Heart right ventricle (tissue), 16 donors: ENCODE measurements at regions not wholly inside any gene's neighbourhood (a gene's known extent, or its start where the extent isn't known, plus 50 kb on each side); places are given as distances from the start of the nearest gene placed in this dataset.

ENCODE experiments used
- ATAC-seq, 8 donors: fragments of 200-7000 bp; cut with Tn5 transposase; one replicate each; pipeline ENCODE4 v1.9.1; 2020; ENCODE audit warnings: mild to moderate bottlenecking in 8 of 8, moderate library complexity in 8 of 8, moderate number of reproducible peaks in 1 of 8
- DNase-seq, 2 donors: peaks; one replicate each; pipeline ENCODE4 v3.0.0-alpha.2; 2020
- H3K27ac ChIP-seq, 10 donors: fragments of 200-600 bp; sonication (generic) in 2 of 10; one replicate each; pipeline versions ENCODE4 v1.5.0 to v1.8.0; 2020 to 2022; ENCODE audit warnings: mild to moderate bottlenecking in 3 of 10
- H3K27me3 ChIP-seq, 7 donors: fragments of 200-600 bp; one replicate each; pipeline ENCODE4 v1.8.0; 2021 to 2022; ENCODE audit warnings: mild to moderate bottlenecking in 2 of 7
- H3K36me3 ChIP-seq, 9 donors: fragments of 200-600 bp; sonication (generic) in 1 of 9; one replicate each; pipeline versions ENCODE4 v1.5.0 to v1.8.0; 2020 to 2022; ENCODE audit warnings: mild to moderate bottlenecking in 2 of 9
- H3K4me1 ChIP-seq, 9 donors: fragments of 200-600 bp; sonication (generic) in 1 of 9; one replicate each; pipeline versions ENCODE4 v1.5.0 to v1.8.0; 2020 to 2022; ENCODE audit warnings: mild to moderate bottlenecking in 4 of 9
- H3K4me3 ChIP-seq, 10 donors: fragments of 200-600 bp; sonication (generic) in 2 of 10; one replicate each; pipeline versions ENCODE4 v1.5.0 to v1.8.0; 2020 to 2022; ENCODE audit warnings: mild to moderate bottlenecking in 7 of 10, moderate library complexity in 2 of 10
- H3K9me3 ChIP-seq, 11 donors: fragments of 200-600 bp in 10 of 11; sonication (generic) in 2 of 11; one replicate each; pipeline versions ENCODE4 v1.5.0 to v1.8.0; 2013 to 2022; ENCODE audit warnings: mild to moderate bottlenecking in 2 of 11, control low read depth in 1 of 11, moderate library complexity in 1 of 11
- CTCF ChIP-seq, 9 donors: fragments of 200-600 bp; sonication (generic) in 2 of 9; IDR thresholded peaks; one replicate each; pipeline versions ENCODE4 v1.5.0 to v1.8.0; 2021 to 2022; ENCODE audit warnings: antibody characterized with exemption in 9 of 9, mild to moderate bottlenecking in 5 of 9, moderate library complexity in 1 of 9
- WGBS, 2 donors: extraction: QIAGEN DNeasy Blood & Tissue Kit; methylation state at CpG; one replicate each; pipeline ENCODE4 v1.1.7; 2013; ENCODE audit warnings: inconsistent platforms in 1 of 2; 5-methylcytosine and 5-hydroxymethylcytosine counted together
- intact Hi-C, 10 donors: fragments of 100-400 bp; cut with DNase I; formaldehyde crosslinking; loops; one replicate each; pipeline versions ENCODE4 v1.11.1 to v1.14.2; 2022
- donor health status: Arrhythmogenic right ventricular cardiomyopathy.
- donor health status: ischemic (EF 13 %, LVEDD 7.1; RV severe dilation, severe dysfunction).
- donor health status: healthy with polysubstance abuse.
- donor health status: DM: no; HTN: yes; CAD: no.
- donor health status: DM: no; HTN: no; CAD: no.
- donor health status: ischemic (EF 25% LVEDD 6.9; RV normal size, moderate dysfunction).
- donor health status: ischemic (EF 25% LVEDD 5.7; RV mildly dilated, moderate dysfunction).
- donor health status: healthy.
- donor health status: DM: yes; HTN: yes; CAD: no.
- donor health status: Ischemic cardiomyopathy.
- donor health status: ischemic (EF 35%, LVEDD 5.7; RV mildly dilated, moderate dysfunction).
- donor health status: nonischemic (EF 11% LVEDD 7.7; RV severe dilation, severe dysfunction).
- donor health status: DM: yes; HTN: yes; CAD: no.
- donor health status: PGD.
- donor health status: ischemic (EF 29% LVEDD 5.4; RV normal size, mild dysfunction).
- donor health status: nonischemic (EF 23%, LVEDD 6.1; RV moderate dilation, normal function).

DNA sequence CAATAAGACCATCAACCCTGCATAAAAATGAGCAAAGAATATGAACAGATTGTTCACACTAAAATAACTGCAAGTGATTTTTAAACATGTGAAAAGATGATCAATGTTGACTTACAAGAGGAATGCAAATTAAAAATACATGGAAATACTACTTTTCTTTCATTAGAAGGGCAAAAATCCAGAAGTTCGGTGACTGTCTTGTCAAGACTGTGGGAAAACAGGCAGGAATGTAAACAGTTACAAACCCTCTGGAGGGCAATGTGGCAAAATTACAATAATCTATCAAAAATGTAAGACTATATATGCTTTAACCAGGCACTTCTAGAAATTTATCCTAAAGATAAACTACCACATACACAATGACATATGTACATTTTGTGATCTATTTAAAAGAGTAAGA is 86.7 kb downstream of the TNFAIP3 start:
- intact Hi-C loops, result no loop called here
- H3K9me3 ChIP-seq, result no peaks in the 10 kb centered on the region
- H3K27me3 ChIP-seq, result no peaks in the 10 kb centered on the region
- DNase-seq (no peak), ATAC-seq (no peak)
- H3K36me3 ChIP-seq, result no peaks in the 10 kb centered on the region
- no peak for TF ChIP-seq CTCF (IDR thresholded peaks at IDR 0.05)
- H3K4me3 ChIP-seq, result no peak overlapping the region
- H3K27ac ChIP-seq, result no peak overlapping the region
- peaks cover 0 to 19% (median 0%) of the 10 kb centered on the region in 9 donors for H3K4me1 ChIP-seq
- 81 to 82% methylated on average over 1 of the region's 1 CpG for WGBS, 2 donors

- TF ChIP-seq CTCF (IDR thresholded peaks at IDR 0.05), result no peak
- 93% methylated on average over 2 of the region's 2 CpGs for WGBS, 2 donors
- no peak for DNase-seq
- ATAC-seq, result no peak
- Histone ChIP-seq H3K9me3 (no peaks in the 10 kb centered on the region), H3K36me3 (no peaks in the 10 kb centered on the region), H3K4me1 (peaks cover 0 to 22% (median 0%) of the 10 kb centered on the region in 9 donors), H3K4me3 (no peak overlapping the region), H3K27me3 (no peaks in the 10 kb centered on the region), H3K27ac (no peak overlapping the region)
- intact Hi-C loops, result no loop called here
Observed at GRCh38 chr6:137954253-137954652, 87.2 kb downstream of the TNFAIP3 start.

DNA sequence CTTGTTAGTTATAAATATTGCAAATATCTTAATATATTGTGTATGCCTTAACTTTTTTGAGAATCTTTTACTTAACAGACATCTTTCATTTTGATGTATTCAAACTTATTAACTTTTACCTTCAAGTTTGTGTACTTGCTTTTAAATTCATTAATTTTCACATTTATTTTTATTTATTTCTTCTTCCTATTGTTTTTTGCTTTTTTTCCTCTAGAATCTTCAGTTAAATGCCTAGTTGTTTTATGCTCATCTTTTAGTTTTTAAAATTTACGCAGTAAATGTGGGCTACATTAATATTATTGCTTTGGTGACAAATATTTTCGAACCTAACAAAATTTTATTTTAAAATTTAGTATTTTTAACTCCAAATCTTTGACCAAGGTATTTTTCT is 89.0 kb downstream of the TNFAIP3 start:
- Histone ChIP-seq H3K27me3 (no peaks in the 10 kb centered on the region), H3K27ac (no peak overlapping the region), H3K9me3 (peaks cover 0 to 7% (median 0%) of the 10 kb centered on the region in 11 donors), H3K4me3 (no peak overlapping the region), H3K4me1 (peaks cover 0 to 27% (median 0%) of the 10 kb centered on the region in 9 donors), H3K36me3 (no peaks in the 10 kb centered on the region)
- ATAC-seq (no peak), DNase-seq (no peak)
- intact Hi-C loops, result no loop called here
- no peak for TF ChIP-seq CTCF (IDR thresholded peaks at IDR 0.05)
- WGBS, 2 donors, result 98% methylated on average over 2 of the region's 2 CpGs

DNA sequence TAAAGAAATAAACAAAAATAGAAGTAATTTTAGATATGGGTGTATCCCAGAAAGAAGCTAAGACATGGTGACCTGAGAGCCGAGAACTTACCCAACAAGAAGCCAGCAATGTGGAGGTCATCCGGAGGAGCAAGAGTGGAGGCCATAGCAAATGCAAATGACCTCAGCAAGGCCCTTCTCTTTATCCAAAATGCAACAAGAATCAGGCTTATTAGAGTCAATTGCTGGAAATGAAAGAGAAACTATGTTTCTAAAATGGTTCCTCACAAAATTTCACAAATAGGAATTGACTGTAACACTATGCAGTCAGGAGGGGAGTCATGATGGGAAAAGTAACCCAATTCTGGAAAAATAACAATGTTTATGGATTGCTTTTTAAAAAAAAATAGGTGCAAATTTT is 90.4 kb downstream of the TNFAIP3 start:
- DNase-seq, result no peak
- H3K9me3 ChIP-seq, result peaks cover 0 to 7% (median 0%) of the 10 kb centered on the region in 11 donors
- no peaks in the 10 kb centered on the region for H3K36me3 ChIP-seq
- no peak for TF ChIP-seq CTCF (IDR thresholded peaks at IDR 0.05)
- intact Hi-C loops, result no loop called here
- no peaks in the 10 kb centered on the region for H3K27me3 ChIP-seq
- ATAC-seq, result no peak
- peak overlapping the region in 2 of 10 donors; percentile 20 to 72 for H3K27ac ChIP-seq
- WGBS, 2 donors, result 89 to 95% methylated on average over 2 of the region's 2 CpGs
- no peak overlapping the region for H3K4me3 ChIP-seq
- peaks cover 0 to 27% (median 0%) of the 10 kb centered on the region in 9 donors for H3K4me1 ChIP-seq
